ENCODE measurements at regions not wholly inside any gene's neighbourhood (a gene's known extent, or its start where the extent isn't known, plus 50 kb on each side); places are given as distances from the start of the nearest gene placed in this dataset.

- no peak for ATAC-seq
- H3K9ac ChIP-seq (ENCODE audit: low read length) = no peak overlapping the region
- CTCF ChIA-PET = no interaction called here
- H3K36me3 ChIP-seq (ENCODE audit: low read depth, low read length) = no peaks in the 10 kb centered on the region
- no TSS peak for BruUV-seq (replicated peaks)
- H3K27ac ChIP-seq (ENCODE audit: low read length) = no peak overlapping the region
- intact Hi-C loops (cut with micrococcal nuclease) = no loop called here
- no peaks in the 10 kb centered on the region for H3K79me2 ChIP-seq (ENCODE audit: low read length)
- no peak for DNase-seq
- H3K9me2 ChIP-seq (replicated peaks; ENCODE audit: low read length) = no peaks in the 10 kb centered on the region
- no peaks in the 10 kb centered on the region for H3K4me1 ChIP-seq (ENCODE audit: insufficient read depth, low read length)
- TF ChIP-seq EZH2phosphoT487 (IDR thresholded peaks at IDR 0.05; ENCODE audit: borderline replicate concordance, low read length) = no peak
- no peak for TF ChIP-seq CTCF (conservative IDR thresholded peaks at IDR 0.05; ENCODE audit: low read depth, low read length)
- TF ChIP-seq EZH2 (IDR thresholded peaks at IDR 0.05; ENCODE audit: low read length, unreplicated experiment) = no peak
- H3K4me3 ChIP-seq (ENCODE audit: low read length) = no peak overlapping the region
- H3K27me3 ChIP-seq (ENCODE audit: low read length) = peaks cover 9% of the 10 kb centered on the region
- 0 out of 2 replicates have a peak, but pooled peaks cover 3% of the 10 kb centered on the region for H3K9me3 ChIP-seq (ENCODE audit: low read length)
- no peak overlapping the region for H2AFZ ChIP-seq (ENCODE audit: low read length)
- POLR2A ChIA-PET (ENCODE audit: unreplicated experiment) = no interaction called here
- H4K20me1 ChIP-seq (ENCODE audit: low read length) = no peaks in the 10 kb centered on the region
- H3K4me2 ChIP-seq (ENCODE audit: low read length) = no peak overlapping the region
- H3F3A ChIP-seq (ENCODE audit: low read length, unreplicated experiment) = no peaks in the 10 kb centered on the region
Observed at GRCh38 chr17:13403982-13404946, 197.5 kb downstream of the HS3ST3A1 start.

- DNase-seq (no peak), ATAC-seq (no peak)
- Histone ChIP-seq H3K4me1 (ENCODE audit: insufficient read depth, low read length) (no peaks in the 10 kb centered on the region), H3K4me3 (ENCODE audit: low read length) (no peak overlapping the region), H3K9me2 (replicated peaks; ENCODE audit: low read length) (no peaks in the 10 kb centered on the region), H3K27ac (ENCODE audit: low read length) (no peak overlapping the region), H3K27me3 (ENCODE audit: low read length) (peaks cover 9% of the 10 kb centered on the region), H3K36me3 (ENCODE audit: low read depth, low read length) (no peaks in the 10 kb centered on the region), H3F3A (ENCODE audit: low read length, unreplicated experiment) (no peaks in the 10 kb centered on the region), H3K4me2 (ENCODE audit: low read length) (no peak overlapping the region), H3K9me3 (ENCODE audit: low read length) (0 out of 2 replicates have a peak, but pooled peaks cover 3% of the 10 kb centered on the region), H2AFZ (ENCODE audit: low read length) (no peak overlapping the region), H4K20me1 (ENCODE audit: low read length) (no peaks in the 10 kb centered on the region), H3K9ac (ENCODE audit: low read length) (no peak overlapping the region), H3K79me2 (ENCODE audit: low read length) (no peaks in the 10 kb centered on the region)
- intact Hi-C loops (cut with micrococcal nuclease) = no loop called here
- TF ChIP-seq EZH2phosphoT487 (IDR thresholded peaks at IDR 0.05; ENCODE audit: borderline replicate concordance, low read length) (no peak), EZH2 (IDR thresholded peaks at IDR 0.05; ENCODE audit: low read length, unreplicated experiment) (no peak), CTCF (conservative IDR thresholded peaks at IDR 0.05; ENCODE audit: low read depth, low read length) (no peak)
- BruUV-seq (replicated peaks) = no TSS peak
- ChIA-PET POLR2A (ENCODE audit: unreplicated experiment) (no interaction called here), CTCF (no interaction called here)
Observed at GRCh38 chr17:13400491-13400890, 201.2 kb downstream of the HS3ST3A1 start.

- Histone ChIP-seq H4K20me1 (ENCODE audit: low read length) (no peaks in the 10 kb centered on the region), H3K4me3 (ENCODE audit: low read length) (no peak overlapping the region), H2AFZ (ENCODE audit: low read length) (no peak overlapping the region), H3K9me2 (replicated peaks; ENCODE audit: low read length) (no peaks in the 10 kb centered on the region), H3K4me2 (ENCODE audit: low read length) (no peak overlapping the region), H3K79me2 (ENCODE audit: low read length) (no peaks in the 10 kb centered on the region), H3K4me1 (ENCODE audit: insufficient read depth, low read length) (no peaks in the 10 kb centered on the region), H3F3A (ENCODE audit: low read length, unreplicated experiment) (no peaks in the 10 kb centered on the region), H3K27me3 (ENCODE audit: low read length) (peaks cover 16% of the 10 kb centered on the region), H3K9ac (ENCODE audit: low read length) (no peak overlapping the region), H3K36me3 (ENCODE audit: low read depth, low read length) (no peaks in the 10 kb centered on the region), H3K27ac (ENCODE audit: low read length) (no peak overlapping the region), H3K9me3 (ENCODE audit: low read length) (0 out of 2 replicates have a peak, but pooled peaks cover 3% of the 10 kb centered on the region)
- no peak for ATAC-seq
- ChIA-PET CTCF (no interaction called here), POLR2A (ENCODE audit: unreplicated experiment) (no interaction called here)
- no TSS peak for BruUV-seq (replicated peaks)
- no peak for TF ChIP-seq EZH2phosphoT487 (IDR thresholded peaks at IDR 0.05; ENCODE audit: borderline replicate concordance, low read length)
- TF ChIP-seq CTCF (conservative IDR thresholded peaks at IDR 0.05; ENCODE audit: low read depth, low read length) = no peak
- TF ChIP-seq EZH2 (IDR thresholded peaks at IDR 0.05; ENCODE audit: low read length, unreplicated experiment) = no peak
- DNase-seq = no peak
- intact Hi-C loops (cut with micrococcal nuclease) = no loop called here
Observed at GRCh38 chr17:13398853-13399252, 202.9 kb downstream of the HS3ST3A1 start.
